ENCODE measurements at regions not wholly inside any gene's neighbourhood (a gene's known extent, or its start where the extent isn't known, plus 50 kb on each side); places are given as distances from the start of the nearest gene placed in this dataset.

DNA sequence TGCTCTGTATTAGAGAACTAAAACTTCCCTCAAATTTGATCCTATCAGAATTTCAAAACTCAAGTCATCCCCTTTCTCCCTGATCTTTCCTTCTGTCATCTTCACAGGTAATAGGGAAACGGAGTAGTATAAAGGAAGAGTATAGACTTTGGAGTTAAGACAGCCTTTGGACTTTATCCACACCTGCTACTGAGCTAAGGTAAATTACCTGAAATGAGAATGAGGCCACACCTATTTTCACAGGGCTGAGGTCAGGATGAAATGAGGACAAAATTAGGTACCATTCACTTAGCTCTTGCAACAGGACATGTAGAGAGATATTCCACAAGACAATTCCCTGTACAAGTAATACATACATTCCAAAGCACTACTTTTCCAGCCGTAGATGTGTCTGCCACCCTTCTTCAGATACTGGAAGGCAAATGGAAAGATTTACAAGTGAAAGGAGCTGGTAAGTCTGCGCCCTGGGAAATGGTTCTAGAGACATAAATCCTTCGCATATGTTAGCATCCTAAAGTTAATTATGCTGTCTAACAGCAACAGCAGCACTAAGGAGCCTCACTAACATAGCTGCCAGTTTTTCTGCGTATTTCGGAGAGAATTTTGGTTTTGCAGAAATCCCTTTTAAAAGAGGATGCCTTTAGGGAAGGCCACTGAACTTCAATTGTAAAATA, 461.8 kb downstream of the SHQ1 start:
- in situ Hi-C loops (cut with MboI; ENCODE audit: low sequenced_read_pairs): no loop called here
- Histone ChIP-seq H3K56ac (ENCODE audit: extremely low read depth, insufficient read depth, low read length) (no peak overlapping the region), H2AK9ac (replicated peaks; ENCODE audit: low read depth, low read length, poor library complexity) (no peak overlapping the region), H2BK120ac (ENCODE audit: low read depth, low read length) (no peak overlapping the region), H4K8ac (ENCODE audit: low read depth in 2 of 2, low read length in 2 of 2) (no peak overlapping the region), H3K79me1 (ENCODE audit: low read depth in 1 of 2, low read length in 2 of 2) (peaks cover 32 to 70% of the 10 kb centered on the region in 2 experiments), H2BK20ac (ENCODE audit: low read depth, low read length) (no peak overlapping the region), H3K9ac (ENCODE audit: low read depth, low read length) (no peak overlapping the region), H3K9me1 (ENCODE audit: insufficient read depth, low read length) (no peaks in the 10 kb centered on the region; the same call in none of the 2 replicates), H2BK15ac (ENCODE audit: low read depth, low read length) (no peak overlapping the region), H2AK5ac (ENCODE audit: low read depth, low read length) (no peak overlapping the region), H4K91ac (ENCODE audit: insufficient read depth, low read depth, low read length) (no peak overlapping the region), H3K4me1 (ENCODE audit: control insufficient read depth, insufficient read depth, low read length) (no peaks in the 10 kb centered on the region; the same call in 1 of the 2 replicates), H3K27ac (ENCODE audit: insufficient read depth, low read length) (no peak overlapping the region), H3K27me3 (ENCODE audit: control insufficient read depth, insufficient read depth, low read length) (no peaks in the 10 kb centered on the region), H4K5ac (ENCODE audit: low read depth, low read length) (no peak overlapping the region), H2AFZ (replicated peaks; ENCODE audit: low read length, poor library complexity) (no peak overlapping the region), H3K4me2 (ENCODE audit: low read depth, low read length) (no peak overlapping the region), H3K4ac (ENCODE audit: low read depth, low read length) (no peak overlapping the region), H3K9me3 (ENCODE audit: control insufficient read depth, insufficient read depth, low read length) (no peaks in the 10 kb centered on the region), H3K18ac (ENCODE audit: low read depth, low read length) (no peak overlapping the region), H3K23ac (ENCODE audit: low read depth, low read length) (no peak overlapping the region), H3K14ac (replicated peaks; ENCODE audit: low read depth, low read length) (no peak overlapping the region), H2BK5ac (ENCODE audit: low read depth, low read length, poor library complexity, severe bottlenecking) (no peak overlapping the region), H3K4me3 (ENCODE audit: insufficient read depth, low read depth, low read length) (no peak overlapping the region), H3K36me3 (ENCODE audit: control insufficient read depth, insufficient read depth, low read length) (no peaks in the 10 kb centered on the region), H4K20me1 (ENCODE audit: insufficient read depth, low read length) (peaks cover 81% of the 10 kb centered on the region)
- WGBS, 2 experiments (ENCODE audit: extremely low coverage in 2 of 2, insufficient read length in 1 of 2): 100% methylated on average over 2 of the region's 6 CpGs; no CpG with 5 or more reads in 1 of the 2 experiments
- ATAC-seq (ENCODE audit: low read depth) (no peak), DNase-seq (no peak)
- BruUV-seq (replicated peaks): no TSS peak
- intact Hi-C loops (cut with micrococcal nuclease): no loop called here
- ChIA-PET CTCF (no interaction called here), POLR2A (ENCODE audit: unreplicated experiment) (no interaction called here)
- dilution Hi-C loops (cut with HindIII; ENCODE audit: low sequenced_read_pairs, unreplicated experiment): no loop called here
- no peak for TF ChIP-seq SMC3 (IDR thresholded peaks at IDR 0.05; ENCODE audit: low read depth, low read length)
- TF ChIP-seq, protein P1, sequence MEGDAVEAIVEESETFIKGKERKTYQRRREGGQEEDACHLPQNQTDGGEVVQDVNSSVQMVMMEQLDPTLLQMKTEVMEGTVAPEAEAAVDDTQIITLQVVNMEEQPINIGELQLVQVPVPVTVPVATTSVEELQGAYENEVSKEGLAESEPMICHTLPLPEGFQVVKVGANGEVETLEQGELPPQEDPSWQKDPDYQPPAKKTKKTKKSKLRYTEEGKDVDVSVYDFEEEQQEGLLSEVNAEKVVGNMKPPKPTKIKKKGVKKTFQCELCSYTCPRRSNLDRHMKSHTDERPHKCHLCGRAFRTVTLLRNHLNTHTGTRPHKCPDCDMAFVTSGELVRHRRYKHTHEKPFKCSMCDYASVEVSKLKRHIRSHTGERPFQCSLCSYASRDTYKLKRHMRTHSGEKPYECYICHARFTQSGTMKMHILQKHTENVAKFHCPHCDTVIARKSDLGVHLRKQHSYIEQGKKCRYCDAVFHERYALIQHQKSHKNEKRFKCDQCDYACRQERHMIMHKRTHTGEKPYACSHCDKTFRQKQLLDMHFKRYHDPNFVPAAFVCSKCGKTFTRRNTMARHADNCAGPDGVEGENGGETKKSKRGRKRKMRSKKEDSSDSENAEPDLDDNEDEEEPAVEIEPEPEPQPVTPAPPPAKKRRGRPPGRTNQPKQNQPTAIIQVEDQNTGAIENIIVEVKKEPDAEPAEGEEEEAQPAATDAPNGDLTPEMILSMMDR (conservative IDR thresholded peaks at IDR 0.05; ENCODE audit: low read depth, low read length): no peak
- TF ChIP-seq RCOR1 (IDR thresholded peaks at IDR 0.05; ENCODE audit: insufficient replicate concordance, low read length): no peak
- no peak for TF ChIP-seq POLR2A (IDR thresholded peaks at IDR 0.05; ENCODE audit: low read depth, low read length)
- TF ChIP-seq RAD21 (IDR thresholded peaks at IDR 0.05; ENCODE audit: low read length): no peak
- TF ChIP-seq CHD1 (IDR thresholded peaks at IDR 0.05; ENCODE audit: low read depth, low read length): no peak
- TF ChIP-seq BHLHE40 (IDR thresholded peaks at IDR 0.05; ENCODE audit: low read depth, low read length): no peak
- TF ChIP-seq, protein P2, sequence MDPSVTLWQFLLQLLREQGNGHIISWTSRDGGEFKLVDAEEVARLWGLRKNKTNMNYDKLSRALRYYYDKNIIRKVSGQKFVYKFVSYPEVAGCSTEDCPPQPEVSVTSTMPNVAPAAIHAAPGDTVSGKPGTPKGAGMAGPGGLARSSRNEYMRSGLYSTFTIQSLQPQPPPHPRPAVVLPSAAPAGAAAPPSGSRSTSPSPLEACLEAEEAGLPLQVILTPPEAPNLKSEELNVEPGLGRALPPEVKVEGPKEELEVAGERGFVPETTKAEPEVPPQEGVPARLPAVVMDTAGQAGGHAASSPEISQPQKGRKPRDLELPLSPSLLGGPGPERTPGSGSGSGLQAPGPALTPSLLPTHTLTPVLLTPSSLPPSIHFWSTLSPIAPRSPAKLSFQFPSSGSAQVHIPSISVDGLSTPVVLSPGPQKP (IDR thresholded peaks at IDR 0.05; ENCODE audit: borderline replicate concordance, low read depth, low read length): no peak
- TF ChIP-seq FOS (IDR thresholded peaks at IDR 0.05; ENCODE audit: low read depth, low read length): no peak
- no peak for TF ChIP-seq MAFK (IDR thresholded peaks at IDR 0.05; ENCODE audit: low read depth, low read length)
- TF ChIP-seq, protein P3, sequence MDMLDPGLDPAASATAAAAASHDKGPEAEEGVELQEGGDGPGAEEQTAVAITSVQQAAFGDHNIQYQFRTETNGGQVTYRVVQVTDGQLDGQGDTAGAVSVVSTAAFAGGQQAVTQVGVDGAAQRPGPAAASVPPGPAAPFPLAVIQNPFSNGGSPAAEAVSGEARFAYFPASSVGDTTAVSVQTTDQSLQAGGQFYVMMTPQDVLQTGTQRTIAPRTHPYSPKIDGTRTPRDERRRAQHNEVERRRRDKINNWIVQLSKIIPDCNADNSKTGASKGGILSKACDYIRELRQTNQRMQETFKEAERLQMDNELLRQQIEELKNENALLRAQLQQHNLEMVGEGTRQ (IDR thresholded peaks at IDR 0.05; ENCODE audit: low read depth, low read length): no peak
- no peak for TF ChIP-seq MAZ (IDR thresholded peaks at IDR 0.05; ENCODE audit: borderline replicate concordance, low read depth, low read length)
- TF ChIP-seq MXI1 (IDR thresholded peaks at IDR 0.05; ENCODE audit: borderline replicate concordance, low read depth, low read length): no peak

Measured in IMR-90 (cell line).